ENCODE measurements at regions not wholly inside any gene's neighbourhood (a gene's known extent, or its start where the extent isn't known, plus 50 kb on each side); places are given as distances from the start of the nearest gene placed in this dataset.

- no peak for DNase-seq
Measured at GRCh38 chr5:124292322-124292855, 454.1 kb downstream of the ZNF608 start.

DNA sequence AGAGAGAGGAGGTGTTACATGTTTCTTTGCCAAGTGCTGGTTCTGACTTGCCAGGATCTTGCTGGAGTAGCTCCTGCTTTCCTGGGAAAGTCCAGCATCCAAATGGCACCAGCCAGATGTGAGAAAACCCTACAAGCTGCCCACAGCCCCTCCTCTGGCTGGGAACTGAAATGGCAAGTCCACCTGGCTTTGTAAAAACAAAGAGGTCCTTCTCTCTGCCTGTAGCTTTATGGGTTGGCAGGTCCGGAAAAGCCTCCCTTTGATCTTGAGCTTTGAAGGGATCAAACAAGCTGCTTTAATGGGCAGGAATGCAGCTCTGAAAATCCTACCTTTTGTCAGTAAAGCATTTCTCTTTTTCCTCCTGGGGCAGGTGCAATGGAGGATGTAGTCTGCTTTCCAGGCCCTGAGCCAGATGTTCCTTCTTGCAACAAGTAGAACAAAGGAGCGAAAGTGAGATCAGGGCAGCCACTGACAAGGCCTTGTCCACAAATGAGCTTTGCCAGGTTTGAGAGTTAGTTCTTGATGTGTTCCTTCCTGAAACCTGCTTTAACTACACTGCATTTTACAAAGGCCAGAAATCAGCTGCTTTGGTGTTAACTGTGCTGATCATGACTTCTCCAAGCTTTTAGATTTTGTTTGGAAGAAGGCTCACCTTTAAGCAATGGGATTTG lies 456.7 kb downstream of the ZNF608 start:
- DNase-seq = no peak

DNA sequence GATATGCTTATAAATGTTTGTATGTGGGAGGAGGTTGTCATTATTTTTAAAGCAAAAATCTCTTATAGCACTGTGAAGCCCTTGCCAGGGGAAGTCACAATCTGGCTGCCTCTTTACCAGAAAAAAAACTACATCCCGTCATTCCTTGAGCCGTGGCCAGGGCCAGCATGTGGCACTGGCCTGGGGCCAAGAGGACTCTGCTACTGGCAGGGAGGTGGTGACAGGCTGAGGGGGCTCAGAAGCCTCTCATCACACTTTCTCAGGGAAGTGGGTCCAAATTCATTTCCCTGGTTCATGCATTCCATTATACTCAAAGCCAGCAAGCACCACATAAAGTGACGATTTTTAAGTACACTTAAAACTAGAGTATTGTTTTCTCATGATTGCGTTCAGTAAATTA lies 457.3 kb downstream of the ZNF608 start:
- no peak for DNase-seq

DNA sequence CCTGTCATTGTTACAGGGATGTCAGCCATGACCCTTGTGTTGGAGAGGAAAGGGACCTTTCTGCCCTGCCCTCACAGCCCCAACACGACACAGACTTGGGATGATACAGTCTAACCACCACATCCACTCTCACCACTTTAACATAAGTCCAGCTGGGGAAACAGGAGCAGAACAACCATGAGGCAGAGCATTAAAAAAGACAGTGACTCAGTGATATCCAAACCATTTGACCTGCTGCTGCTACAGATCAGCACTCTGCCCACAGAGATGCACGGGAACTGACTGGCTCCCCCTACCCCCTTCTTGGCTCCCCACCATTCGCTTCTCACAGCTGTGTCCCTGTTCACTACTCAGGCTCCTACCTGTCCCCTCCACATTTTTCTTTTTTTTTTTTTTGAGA lies 458.6 kb downstream of the ZNF608 start:
- DNase-seq = no peak

- DNase-seq = no peak
Measured at GRCh38 chr5:124285733-124286132, 460.7 kb downstream of the ZNF608 start.

DNA sequence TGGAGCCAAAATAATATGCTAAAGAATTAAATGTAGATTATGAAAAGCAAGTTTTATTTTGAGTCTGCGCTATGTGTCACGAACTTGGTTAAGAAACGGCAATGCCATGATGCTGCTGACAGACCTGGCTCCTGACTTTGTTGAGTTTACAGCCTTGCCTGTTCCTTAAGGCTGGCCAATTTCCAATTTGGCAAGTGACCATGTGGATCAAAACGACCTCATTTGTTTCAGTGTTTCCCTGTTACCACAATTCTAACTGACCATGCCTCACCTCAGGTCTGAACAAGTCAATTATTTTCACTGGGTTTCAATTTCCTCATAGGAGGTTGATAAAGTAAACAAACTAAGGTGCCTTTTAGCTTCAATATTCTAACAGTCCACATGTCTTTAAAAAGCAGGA lies 461.4 kb downstream of the ZNF608 start:
- no peak for DNase-seq

- no peak for DNase-seq
Measured at GRCh38 chr5:124283031-124283430, 463.4 kb downstream of the ZNF608 start.

DNA sequence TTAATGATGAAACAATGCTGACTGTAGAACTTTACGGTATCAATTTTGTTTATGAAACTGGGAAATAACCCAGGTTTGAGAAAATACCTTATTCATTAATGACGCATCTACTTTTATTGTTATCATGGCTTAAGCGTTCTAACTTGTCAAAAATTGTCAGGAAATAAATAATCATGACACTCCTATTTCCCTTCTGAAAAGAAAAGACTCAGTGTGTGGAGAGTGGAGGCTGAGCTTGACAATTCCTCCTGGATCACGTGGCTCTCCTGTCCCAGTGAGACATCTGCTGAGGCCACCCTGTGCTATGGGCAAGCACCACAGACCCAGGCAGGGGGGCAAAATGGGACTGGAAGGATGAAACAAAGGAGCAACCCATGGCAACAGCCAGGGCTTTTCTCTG lies 466.4 kb downstream of the ZNF608 start:
- no peak for DNase-seq

DNA sequence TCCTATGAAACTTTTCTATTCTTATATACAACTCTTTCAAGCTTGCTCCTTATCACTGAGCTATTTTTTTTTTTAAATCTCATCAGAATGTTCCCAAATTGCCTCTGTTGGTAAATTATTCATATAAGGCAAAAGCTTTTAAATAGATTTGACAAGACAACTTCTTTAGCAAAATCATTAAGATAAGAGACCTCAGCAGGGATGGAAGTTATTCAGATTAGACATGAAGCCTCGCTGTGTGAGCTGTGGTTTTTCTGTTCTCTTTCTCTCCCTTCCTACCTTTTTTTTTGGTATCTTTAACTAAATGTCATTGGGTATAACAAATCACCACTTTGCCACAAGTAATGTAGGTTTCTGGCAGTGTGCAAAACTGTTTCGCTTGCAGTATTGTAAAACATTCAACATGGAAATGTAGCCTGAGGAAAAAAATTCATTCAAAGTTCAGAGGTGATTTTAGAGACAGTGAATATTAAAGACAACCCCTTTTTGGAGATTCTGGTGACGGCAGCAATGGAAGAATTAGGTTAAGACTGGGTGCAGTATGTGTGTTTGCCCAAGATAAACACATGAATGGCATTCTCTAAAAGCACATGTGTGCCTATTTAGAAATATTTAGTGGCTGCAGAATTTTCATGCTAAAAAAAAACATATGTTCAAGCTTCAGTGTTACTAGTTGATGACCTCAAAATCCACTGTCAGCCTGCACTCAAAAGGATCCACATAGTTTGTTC lies 467.1 kb downstream of the ZNF608 start:
- DNase-seq = no peak

- DNase-seq = no peak
Measured at GRCh38 chr5:124278636-124279035, 467.8 kb downstream of the ZNF608 start.

- DNase-seq = no peak
Measured at GRCh38 chr5:124277767-124278545, 468.5 kb downstream of the ZNF608 start.

DNA sequence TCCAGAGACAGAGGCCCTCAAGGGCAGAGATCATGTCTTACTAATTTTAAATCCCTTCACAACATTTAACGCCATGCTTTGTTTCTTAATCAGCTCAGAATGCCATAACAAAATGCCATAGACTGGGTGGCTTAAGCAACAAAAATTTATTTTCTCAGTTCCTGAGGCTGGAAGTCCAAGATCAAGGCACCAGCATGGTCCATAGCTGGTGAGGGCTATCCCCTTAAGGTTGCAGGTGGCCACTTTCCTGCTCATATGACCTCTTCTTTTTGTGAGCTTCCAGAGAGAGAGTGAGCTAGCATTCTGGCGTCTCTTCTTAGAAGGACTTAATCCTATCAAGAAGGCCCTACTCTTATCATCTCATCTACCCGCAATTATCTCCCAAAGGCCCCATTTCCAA lies 470.3 kb downstream of the ZNF608 start:
- DNase-seq = no peak

DNA sequence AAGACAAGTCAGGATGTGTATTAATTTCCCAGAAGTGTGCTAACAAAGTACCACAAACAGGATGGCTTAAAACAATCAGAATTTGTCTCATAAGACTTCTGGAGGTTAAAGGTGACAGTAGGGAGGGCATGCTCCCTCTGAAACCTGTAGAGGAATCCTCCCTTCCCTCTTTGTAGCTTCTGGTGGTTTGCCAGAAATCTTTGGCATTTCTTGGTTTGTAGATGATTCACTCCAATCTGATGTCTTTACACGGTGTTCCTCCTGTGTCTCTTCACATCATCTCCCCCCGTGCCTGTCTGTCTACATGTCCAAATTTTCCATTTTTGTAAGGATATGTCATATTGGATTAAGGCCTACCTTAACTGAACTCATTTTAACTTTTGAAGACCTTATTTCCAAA lies 471.5 kb downstream of the ZNF608 start:
- no peak for DNase-seq

DNA sequence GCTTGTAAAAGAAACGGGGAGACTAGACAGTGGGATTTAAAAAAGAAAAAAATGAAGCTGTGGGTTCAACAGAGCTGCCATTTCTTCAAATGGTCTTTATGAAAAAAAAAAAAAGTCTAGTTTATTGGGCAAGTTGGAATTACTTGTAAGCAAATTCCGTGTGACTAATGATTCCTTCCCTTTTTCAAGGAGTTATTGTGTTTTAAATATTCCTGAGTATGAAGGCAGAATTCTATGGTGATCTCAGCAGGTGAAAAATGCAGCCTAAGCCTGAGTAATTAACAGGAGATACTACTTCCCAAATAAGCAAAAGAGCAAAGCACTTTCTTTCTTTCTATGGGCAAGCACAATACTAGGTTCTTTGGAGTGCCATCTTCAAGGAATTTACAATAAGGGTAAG lies 481.9 kb downstream of the ZNF608 start:
- no peak for DNase-seq

GRCh38 chr5:124263680-124264491 lies 482.6 kb downstream of the ZNF608 start:
- no peak for DNase-seq

- DNase-seq = no peak
Measured at GRCh38 chr5:124262991-124263571, 483.4 kb downstream of the ZNF608 start.

DNA sequence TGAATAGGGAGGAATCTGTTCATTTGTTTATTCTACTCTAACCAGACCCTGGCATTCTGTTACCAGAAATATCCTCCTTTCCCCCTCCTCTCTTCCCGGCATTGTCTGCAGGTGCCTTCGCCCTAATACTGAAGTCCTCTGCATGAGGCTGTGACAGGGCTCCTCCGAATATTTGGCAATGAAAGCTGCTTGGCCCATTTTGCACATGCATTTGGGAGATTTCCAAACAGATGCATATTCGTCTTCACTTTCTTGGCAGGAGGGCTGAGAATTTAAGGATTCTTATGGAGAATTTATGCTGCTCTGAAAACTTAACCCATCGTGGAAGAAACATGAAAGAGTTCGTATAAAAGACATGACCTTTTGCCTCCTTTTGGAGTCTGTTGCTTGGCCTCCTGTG lies 484.0 kb downstream of the ZNF608 start:
- DNase-seq = no peak

- DNase-seq = no peak
Measured at GRCh38 chr5:124261848-124262247, 484.6 kb downstream of the ZNF608 start.

GRCh38 chr5:124260921-124261515 lies 485.4 kb downstream of the ZNF608 start:
- no peak for DNase-seq

GRCh38 chr5:124259017-124259416 lies 487.4 kb downstream of the ZNF608 start:
- no peak for DNase-seq

DNA sequence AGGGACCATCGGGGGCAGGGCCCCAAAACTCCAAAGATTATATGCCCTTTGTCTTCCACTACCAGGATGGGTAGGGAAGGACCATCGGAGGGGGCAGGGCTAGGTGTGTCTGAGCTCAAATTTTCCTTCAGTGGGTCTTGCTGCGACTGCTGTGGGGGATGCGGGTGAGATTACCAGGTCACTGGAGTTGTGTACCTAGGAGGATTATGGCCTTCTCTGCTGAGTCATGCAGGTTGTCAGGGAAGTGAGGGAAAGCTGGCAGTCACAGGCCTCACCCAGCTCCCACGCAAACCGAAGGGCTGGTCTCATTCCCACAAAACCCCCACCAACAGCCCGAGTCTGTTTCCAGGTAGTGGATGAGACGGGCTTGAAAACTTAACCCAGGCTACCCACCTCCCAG lies 489.4 kb downstream of the ZNF608 start:
- DNase-seq = no peak

DNA sequence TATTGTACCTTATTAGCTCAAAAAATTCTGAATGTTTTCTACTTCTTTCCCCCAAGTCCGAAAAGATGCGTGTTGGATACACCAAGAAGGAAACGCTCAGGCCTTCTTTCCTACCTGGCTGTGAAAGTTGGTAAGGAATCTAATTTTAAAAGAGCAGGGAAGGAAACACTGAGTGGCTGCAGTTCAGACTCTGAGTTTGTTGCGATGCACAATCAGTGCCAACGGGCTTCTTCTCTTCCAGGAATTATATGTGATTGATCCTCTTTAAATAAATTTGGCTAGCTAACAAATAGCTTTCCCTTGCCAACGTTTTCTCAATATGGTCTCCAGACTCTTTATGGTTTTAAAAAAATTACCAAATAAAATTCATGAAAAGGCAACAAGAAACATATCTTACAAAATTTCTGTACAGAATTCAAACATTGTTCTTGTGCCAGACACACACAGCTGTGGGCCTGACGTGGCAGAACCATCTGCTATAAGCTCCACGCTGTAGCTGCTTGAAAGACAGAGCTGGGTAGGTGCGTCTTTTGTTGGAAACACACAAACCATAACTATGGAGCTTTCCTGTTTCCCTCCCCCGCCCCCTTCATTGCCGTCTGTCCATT lies 493.1 kb downstream of the ZNF608 start:
- DNase-seq = no peak

Measured in activated CD4-positive, alpha-beta T cell treated with anti-CD3 and anti-CD28 coated beads, Interleukin-10, Interleukin-2, amounts not matched to agents 100 ng/mL and 50 ng/mL, durations not matched to agents 16 hours and 8 hours (primary cell).